NOMO-1 (cell line): ENCODE measurements at regions not wholly inside any gene's neighbourhood (a gene's known extent, or its start where the extent isn't known, plus 50 kb on each side); places are given as distances from the start of the nearest gene placed in this dataset.
"Not testable (repeated sequence)": the region's sequence is repeated elsewhere in the genome, so short reads cannot be mapped to it uniquely, and the experiment has no call there.

Source experiments
- DNase-seq, 2 experiments: peaks; one replicate each; lab custom pipeline; 2025; ENCODE audit not compliant: unreplicated experiment in 2 of 2; lab: John Stamatoyannopoulos, UW

GRCh38 chr1:57621776-57622175 is 197.9 kb upstream of the DAB1 start:
- no peak for DNase-seq

- DNase-seq, result no peak
Observed at GRCh38 chr1:57620605-57621004, 196.7 kb upstream of the DAB1 start.

GRCh38 chr1:57616921-57617320 is 193.1 kb upstream of the DAB1 start:
- DNase-seq, result no peak

GRCh38 chr1:57615956-57616355 is 192.1 kb upstream of the DAB1 start:
- no peak for DNase-seq

GRCh38 chr1:57612833-57613232 is 189.0 kb upstream of the DAB1 start:
- DNase-seq, result no peak

- DNase-seq, result no peak
Observed at GRCh38 chr1:57605933-57606332, 182.1 kb upstream of the DAB1 start.

- DNase-seq, result no peak
Observed at GRCh38 chr1:57603696-57604095, 179.8 kb upstream of the DAB1 start.

- no peak for DNase-seq
Observed at GRCh38 chr1:57600424-57600823, 176.6 kb upstream of the DAB1 start.

- no peak for DNase-seq
Observed at GRCh38 chr1:57599236-57599994, 175.6 kb upstream of the DAB1 start.

GRCh38 chr1:57597036-57597435 is 173.2 kb upstream of the DAB1 start:
- no peak for DNase-seq

GRCh38 chr1:57594002-57594401 is 170.1 kb upstream of the DAB1 start:
- DNase-seq, result no peak

GRCh38 chr1:57591842-57592241 is 168.0 kb upstream of the DAB1 start:
- no peak for DNase-seq

- no peak for DNase-seq
Observed at GRCh38 chr1:57590978-57591377, 167.1 kb upstream of the DAB1 start.

- DNase-seq, result no peak
Observed at GRCh38 chr1:57586842-57587241, 163.0 kb upstream of the DAB1 start.

GRCh38 chr1:57578680-57579079 is 154.8 kb upstream of the DAB1 start:
- no peak for DNase-seq

GRCh38 chr1:57578099-57578498 is 154.2 kb upstream of the DAB1 start:
- no peak for DNase-seq

GRCh38 chr1:57576756-57577155 is 152.9 kb upstream of the DAB1 start:
- DNase-seq, result no peak

- DNase-seq, result no peak
Observed at GRCh38 chr1:57572016-57572415, 148.2 kb upstream of the DAB1 start.

GRCh38 chr1:57558066-57558465 is 134.2 kb upstream of the DAB1 start:
- not testable (repeated sequence) for DNase-seq

GRCh38 chr1:57553666-57554065 is 129.8 kb upstream of the DAB1 start:
- DNase-seq, result no peak

- no peak for DNase-seq
Observed at GRCh38 chr1:57551476-57551875, 127.6 kb upstream of the DAB1 start.

- no peak for DNase-seq
Observed at GRCh38 chr1:57550092-57550491, 126.2 kb upstream of the DAB1 start.

- no peak for DNase-seq
Observed at GRCh38 chr1:57549300-57549699, 125.4 kb upstream of the DAB1 start.
